Esophagus squamous epithelium (tissue), 5 donors: ENCODE measurements at regions not wholly inside any gene's neighbourhood (a gene's known extent, or its start where the extent isn't known, plus 50 kb on each side); places are given as distances from the start of the nearest gene placed in this dataset.

Experiments used
- DNase-seq: peaks from one replicate; lab custom pipeline; 2025; lab: John Stamatoyannopoulos, UW
- H3K27ac ChIP-seq, 4 donors: fragments of 200-600 bp; sonication (generic); one replicate each; pipeline ENCODE4 v1.5.1; 2016 to 2019; ENCODE audit warnings: mild to moderate bottlenecking in 1 of 4
- H3K27me3 ChIP-seq, 4 donors: fragments of 200-600 bp; sonication (generic); 1 replicate in 3 of 4; 2 replicates in 1 of 4; pipeline versions ENCODE4 v1.5.1 to v1.6.0; 2017 to 2021; ENCODE audit warnings: antibody characterized with exemption in 1 of 4
- H3K36me3 ChIP-seq, 3 donors: fragments of 200-600 bp; sonication (generic); one replicate each; pipeline ENCODE4 v1.5.1; 2016 to 2019
- H3K4me1 ChIP-seq, 3 donors: fragments of 200-600 bp; sonication (generic); one replicate each; pipeline ENCODE4 v1.5.1; 2017 to 2019
- H3K4me3 ChIP-seq, 4 donors: fragments of 200-600 bp; sonication (generic); 1 replicate in 3 of 4; 2 replicates in 1 of 4; pipeline ENCODE4 v1.5.1; 2016 to 2019; ENCODE audit warnings: mild to moderate bottlenecking in 2 of 4, moderate library complexity in 1 of 4
- H3K9me3 ChIP-seq, 3 donors: fragments of 200-600 bp; sonication (generic); one replicate each; pipeline ENCODE4 v1.5.1; 2016 to 2019
- POLR2A ChIP-seq, 4 donors: fragments of 450-650 bp; IDR thresholded peaks; one replicate each; pipeline ENCODE4 v1.6.1; 2017; ENCODE audit warnings: antibody characterized with exemption in 4 of 4, mild to moderate bottlenecking in 4 of 4, moderate library complexity in 3 of 4
- WGBS, 2 donors: methylation state at CpG; one replicate each; pipeline ENCODE4 v1.1.5; 2018; 5-methylcytosine and 5-hydroxymethylcytosine counted together
- intact Hi-C: fragments of 100-400 bp; cut with DNase I; formaldehyde crosslinking; loops from one replicate; pipeline ENCODE4 v1.15.0; 2022
- TF ChIP-seq, protein P1 (sequence below), 6 experiments: fragments of 450-650 bp in 4 of 6; fragments of 200-600 bp in 2 of 6; sonication (generic) in 2 of 6; IDR thresholded peaks; one replicate each; pipeline ENCODE4 v1.5.1; 2016 to 2019; ENCODE audit warnings: antibody characterized with exemption in 6 of 6, mild to moderate bottlenecking in 4 of 6, moderate library complexity in 4 of 6
- donor health status: DM: yes; HTN: yes; CAD: no.

DNA sequence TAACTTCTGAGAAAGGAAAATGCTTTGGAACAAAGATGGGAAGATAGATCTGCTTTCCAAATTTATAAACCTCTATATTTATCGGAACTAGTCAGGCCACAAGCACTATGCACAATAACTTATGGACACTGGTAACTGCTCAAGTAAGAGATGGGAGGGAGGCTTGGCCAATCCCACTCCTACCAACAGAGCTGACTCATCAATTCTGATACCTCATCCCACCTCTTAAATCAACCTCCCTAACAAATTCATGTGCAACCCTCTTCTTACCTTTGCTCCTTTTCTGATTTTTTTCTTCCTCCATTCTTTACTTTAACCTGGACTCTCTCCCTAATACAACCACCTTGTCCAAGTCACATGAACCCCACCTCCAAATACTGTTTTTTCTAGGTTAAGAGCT is 289.9 kb upstream of the FAM241A start:
- no peak for TF ChIP-seq POLR2A (IDR thresholded peaks at IDR 0.05)
- TF ChIP-seq, protein P1, sequence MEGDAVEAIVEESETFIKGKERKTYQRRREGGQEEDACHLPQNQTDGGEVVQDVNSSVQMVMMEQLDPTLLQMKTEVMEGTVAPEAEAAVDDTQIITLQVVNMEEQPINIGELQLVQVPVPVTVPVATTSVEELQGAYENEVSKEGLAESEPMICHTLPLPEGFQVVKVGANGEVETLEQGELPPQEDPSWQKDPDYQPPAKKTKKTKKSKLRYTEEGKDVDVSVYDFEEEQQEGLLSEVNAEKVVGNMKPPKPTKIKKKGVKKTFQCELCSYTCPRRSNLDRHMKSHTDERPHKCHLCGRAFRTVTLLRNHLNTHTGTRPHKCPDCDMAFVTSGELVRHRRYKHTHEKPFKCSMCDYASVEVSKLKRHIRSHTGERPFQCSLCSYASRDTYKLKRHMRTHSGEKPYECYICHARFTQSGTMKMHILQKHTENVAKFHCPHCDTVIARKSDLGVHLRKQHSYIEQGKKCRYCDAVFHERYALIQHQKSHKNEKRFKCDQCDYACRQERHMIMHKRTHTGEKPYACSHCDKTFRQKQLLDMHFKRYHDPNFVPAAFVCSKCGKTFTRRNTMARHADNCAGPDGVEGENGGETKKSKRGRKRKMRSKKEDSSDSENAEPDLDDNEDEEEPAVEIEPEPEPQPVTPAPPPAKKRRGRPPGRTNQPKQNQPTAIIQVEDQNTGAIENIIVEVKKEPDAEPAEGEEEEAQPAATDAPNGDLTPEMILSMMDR (IDR thresholded peaks at IDR 0.05), result no peak
- H3K4me3 ChIP-seq, result no peak overlapping the region
- H3K4me1 ChIP-seq, result no peaks in the 10 kb centered on the region
- 89 to 90% methylated on average over 1 of the region's 1 CpG for WGBS, 2 donors
- intact Hi-C loops, result no loop called here
- no peaks in the 10 kb centered on the region for H3K36me3 ChIP-seq
- no peaks in the 10 kb centered on the region for H3K27me3 ChIP-seq
- no peak for DNase-seq
- no peaks in the 10 kb centered on the region for H3K9me3 ChIP-seq
- no peak overlapping the region for H3K27ac ChIP-seq

DNA sequence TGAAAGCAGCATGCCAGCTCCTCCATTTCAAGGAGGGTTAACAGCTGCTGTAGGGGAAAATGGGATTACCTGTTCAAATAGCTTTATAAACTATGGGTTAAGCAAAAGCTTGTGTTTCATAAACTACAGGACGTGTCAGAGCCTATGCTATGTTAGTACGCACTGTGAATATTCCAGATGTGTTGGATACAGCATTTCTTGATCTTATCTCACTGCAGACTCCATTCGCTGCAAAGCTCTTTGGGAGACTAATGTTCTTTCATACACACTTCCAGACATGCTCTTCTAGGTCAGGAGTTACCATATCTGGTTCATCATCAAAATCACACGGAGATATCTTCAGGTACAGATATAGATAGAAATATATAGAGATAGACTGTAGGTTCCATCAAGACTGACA is 281.2 kb upstream of the FAM241A start:
- H3K4me1 ChIP-seq, result no peaks in the 10 kb centered on the region
- H3K4me3 ChIP-seq, result no peak overlapping the region
- no peaks in the 10 kb centered on the region for H3K36me3 ChIP-seq
- WGBS, 2 donors, result 53 to 69% methylated on average over 4 of the region's 4 CpGs
- no peak overlapping the region for H3K27ac ChIP-seq
- TF ChIP-seq POLR2A (IDR thresholded peaks at IDR 0.05), result no peak
- TF ChIP-seq, protein P1 (IDR thresholded peaks at IDR 0.05), result no peak
- no peak for DNase-seq
- no peaks in the 10 kb centered on the region for H3K27me3 ChIP-seq
- intact Hi-C loops, result no loop called here
- H3K9me3 ChIP-seq, result no peaks in the 10 kb centered on the region

DNA sequence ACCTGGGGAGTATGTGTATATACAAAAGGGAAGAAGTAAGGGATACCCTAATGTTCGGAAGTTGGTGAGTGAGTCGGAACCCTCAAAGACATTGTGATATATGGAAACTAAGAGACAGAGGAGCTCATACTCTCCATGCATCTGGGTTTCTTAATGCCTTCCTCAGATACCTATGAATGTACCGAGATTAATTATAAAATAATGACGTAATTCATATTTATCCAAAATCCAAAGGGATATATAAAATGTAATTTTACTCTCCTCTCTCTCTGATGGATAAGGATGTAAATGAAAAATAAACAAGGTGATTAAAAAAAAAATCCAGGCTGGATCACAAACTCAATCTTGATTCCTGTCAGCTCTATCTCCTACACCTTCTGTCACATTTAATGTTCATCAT is 275.9 kb upstream of the FAM241A start:
- WGBS, 2 donors, result 91 to 94% methylated on average over 4 of the region's 4 CpGs

DNA sequence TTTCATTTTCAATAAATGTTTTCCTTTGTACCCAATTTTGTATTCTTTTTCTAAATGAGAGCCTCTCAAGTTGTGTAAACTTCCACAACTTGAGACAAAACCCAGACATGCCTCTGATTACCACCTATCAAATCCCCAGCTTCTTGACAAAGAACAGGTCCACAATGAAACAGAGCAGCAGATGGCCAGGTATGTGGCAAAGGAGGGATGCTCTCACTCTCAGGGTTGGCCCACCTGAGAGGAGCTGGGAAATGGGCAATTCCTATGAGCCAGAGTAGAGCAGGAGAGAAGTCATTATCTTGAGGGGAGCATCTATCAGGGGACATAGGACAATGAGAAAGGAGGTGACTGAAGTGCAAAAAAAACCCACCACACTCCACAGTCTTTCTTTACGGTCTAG is 273.5 kb upstream of the FAM241A start:
- intact Hi-C loops, result no loop called here
- Histone ChIP-seq H3K4me3 (no peak overlapping the region), H3K36me3 (no peaks in the 10 kb centered on the region), H3K9me3 (no peaks in the 10 kb centered on the region), H3K4me1 (no peaks in the 10 kb centered on the region), H3K27me3 (peaks cover 0 to 2% (median 0%) of the 10 kb centered on the region in 4 donors), H3K27ac (no peak overlapping the region)
- TF ChIP-seq, protein P1 (IDR thresholded peaks at IDR 0.05), result no peak
- no peak for TF ChIP-seq POLR2A (IDR thresholded peaks at IDR 0.05)
- WGBS, 2 donors, result 71 to 73% methylated on average over 1 of the region's 1 CpG
- no peak for DNase-seq

More for the DNA sequence above, 275.9 kb upstream of the FAM241A start:
- no peaks in the 10 kb centered on the region for H3K36me3 ChIP-seq
- intact Hi-C loops, result no loop called here
- no peaks in the 10 kb centered on the region for H3K27me3 ChIP-seq
- H3K4me1 ChIP-seq, result no peaks in the 10 kb centered on the region
- DNase-seq, result no peak
- H3K4me3 ChIP-seq, result no peak overlapping the region
- no peaks in the 10 kb centered on the region for H3K9me3 ChIP-seq
- no peak overlapping the region for H3K27ac ChIP-seq
- TF ChIP-seq, protein P1 (IDR thresholded peaks at IDR 0.05), result no peak
- TF ChIP-seq POLR2A (IDR thresholded peaks at IDR 0.05), result no peak

DNA sequence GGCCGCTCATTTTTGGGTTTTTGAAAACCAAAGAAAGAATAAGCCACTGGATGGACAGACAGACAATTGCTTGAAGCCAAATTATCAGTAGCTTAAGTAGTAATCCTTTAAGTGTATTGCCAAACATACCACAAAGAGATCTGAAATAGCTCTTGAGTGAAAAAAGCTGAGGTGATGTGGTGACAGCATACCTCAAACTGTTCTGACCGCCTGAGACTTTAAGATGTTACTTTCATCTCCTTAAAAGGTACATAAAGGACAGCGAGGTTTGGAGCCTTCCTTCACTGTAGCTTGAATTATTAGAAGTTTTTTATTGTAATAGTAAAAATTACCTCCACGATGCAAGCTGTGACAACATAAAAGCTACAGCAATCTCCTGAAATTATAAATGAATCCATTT is 271.5 kb upstream of the FAM241A start:
- peaks cover 0 to 4% (median 0%) of the 10 kb centered on the region in 4 donors for H3K27me3 ChIP-seq
- TF ChIP-seq POLR2A (IDR thresholded peaks at IDR 0.05), result no peak
- TF ChIP-seq, protein P1 (IDR thresholded peaks at IDR 0.05), result no peak
- 56 to 67% methylated on average over 4 of the region's 4 CpGs for WGBS, 2 donors

More for the DNA sequence above, 271.5 kb upstream of the FAM241A start:
- intact Hi-C loops, result no loop called here
- H3K36me3 ChIP-seq, result no peaks in the 10 kb centered on the region
- H3K27ac ChIP-seq, result no peak overlapping the region
- no peak for DNase-seq
- no peak overlapping the region for H3K4me3 ChIP-seq
- no peaks in the 10 kb centered on the region for H3K4me1 ChIP-seq
- H3K9me3 ChIP-seq, result no peaks in the 10 kb centered on the region
